Immature natural killer cell (primary cell): ENCODE measurements at regions not wholly inside any gene's neighbourhood (a gene's known extent, or its start where the extent isn't known, plus 50 kb on each side); places are given as distances from the start of the nearest gene placed in this dataset.
"Not testable (repeated sequence)": the region's sequence is repeated elsewhere in the genome, so short reads cannot be mapped to it uniquely, and the experiment has no call there.

Source experiments
- DNase-seq, 3 donors: peaks; one replicate each; pipeline ENCODE4 v3.0.0; 2022; ENCODE audit warnings: mixed read lengths in 1 of 3
- H3K27ac Mint-ChIP-seq, 6 donors: one replicate each; pipeline ENCODE4 v1.8.0; 2020; ENCODE audit warnings: mixed read lengths in 6 of 6, mild to moderate bottlenecking in 5 of 6, inconsistent platforms in 4 of 6, moderate library complexity in 3 of 6
- H3K27me3 Mint-ChIP-seq, 3 donors: one replicate each; pipeline ENCODE4 v1.8.0; 2020 to 2021; ENCODE audit warnings: low read depth in 3 of 3, mild to moderate bottlenecking in 3 of 3, mixed read lengths in 3 of 3, moderate library complexity in 3 of 3, inconsistent platforms in 1 of 3
- H3K36me3 Mint-ChIP-seq, 3 donors: one replicate each; pipeline ENCODE4 v1.8.0; 2020; ENCODE audit warnings: mixed read lengths in 3 of 3, inconsistent platforms in 2 of 3, mild to moderate bottlenecking in 2 of 3
- H3K4me1 Mint-ChIP-seq, 2 donors: one replicate each; pipeline ENCODE4 v1.8.0; 2020; ENCODE audit warnings: inconsistent platforms in 2 of 2, mild to moderate bottlenecking in 2 of 2, mixed read lengths in 2 of 2, moderate library complexity in 1 of 2
- H3K4me3 Mint-ChIP-seq, 5 donors: one replicate each; pipeline ENCODE4 v1.8.0; 2020; ENCODE audit warnings: mild to moderate bottlenecking in 5 of 5, mixed read lengths in 5 of 5, inconsistent platforms in 3 of 5, moderate library complexity in 3 of 5
- H3K9me3 Mint-ChIP-seq, 6 donors: one replicate each; pipeline ENCODE4 v1.8.0; 2020; ENCODE audit warnings: mild to moderate bottlenecking in 6 of 6, mixed read lengths in 6 of 6, inconsistent platforms in 4 of 6, moderate library complexity in 3 of 6

- no peak overlapping the region for H3K27ac Mint-ChIP-seq
- no peaks in the 10 kb centered on the region for H3K4me1 Mint-ChIP-seq
- peaks cover 0 to 1% (median 0%) of the 10 kb centered on the region in 3 donors for H3K27me3 Mint-ChIP-seq
- peaks cover 11 to 61% (median 32%) of the 10 kb centered on the region in 6 donors for H3K9me3 Mint-ChIP-seq
- H3K4me3 Mint-ChIP-seq, result no peak overlapping the region
- H3K36me3 Mint-ChIP-seq, result peaks cover 0 to 4% (median 0%) of the 10 kb centered on the region in 3 donors
- DNase-seq, result no peak
Measured at GRCh38 chr5:25107853-25108252, 463.1 kb upstream of the CDH10 start.

GRCh38 chr5:25099538-25099937, 454.8 kb upstream of the CDH10 start:
- no peak overlapping the region for H3K27ac Mint-ChIP-seq
- peaks cover 0 to 2% (median 1%) of the 10 kb centered on the region in 3 donors for H3K27me3 Mint-ChIP-seq
- H3K4me1 Mint-ChIP-seq, result no peaks in the 10 kb centered on the region
- peaks cover 4 to 62% (median 36%) of the 10 kb centered on the region in 6 donors for H3K9me3 Mint-ChIP-seq
- no peak overlapping the region for H3K4me3 Mint-ChIP-seq
- DNase-seq, result no peak
- peaks cover 0 to 4% (median 0%) of the 10 kb centered on the region in 3 donors for H3K36me3 Mint-ChIP-seq

GRCh38 chr5:25095261-25095660, 450.5 kb upstream of the CDH10 start:
- DNase-seq, result no peak
- H3K4me3 Mint-ChIP-seq, result no peak overlapping the region
- no peaks in the 10 kb centered on the region for H3K4me1 Mint-ChIP-seq
- H3K27me3 Mint-ChIP-seq, result peaks cover 0 to 3% (median 0%) of the 10 kb centered on the region in 3 donors
- no peaks in the 10 kb centered on the region for H3K36me3 Mint-ChIP-seq
- no peak overlapping the region for H3K27ac Mint-ChIP-seq
- H3K9me3 Mint-ChIP-seq, result peaks cover 4 to 49% (median 28%) of the 10 kb centered on the region in 6 donors

GRCh38 chr5:25094219-25094618, 449.4 kb upstream of the CDH10 start:
- Mint-ChIP-seq H3K9me3 (peaks cover 4 to 44% (median 27%) of the 10 kb centered on the region in 6 donors), H3K4me1 (no peaks in the 10 kb centered on the region), H3K27ac (no peak overlapping the region), H3K27me3 (peaks cover 0 to 3% (median 0%) of the 10 kb centered on the region in 3 donors), H3K4me3 (no peak overlapping the region), H3K36me3 (no peaks in the 10 kb centered on the region)
- no peak for DNase-seq

- H3K4me3 Mint-ChIP-seq, result no peak overlapping the region
- no peaks in the 10 kb centered on the region for H3K36me3 Mint-ChIP-seq
- H3K27ac Mint-ChIP-seq, result no peak overlapping the region
- H3K27me3 Mint-ChIP-seq, result peaks cover 0 to 3% (median 0%) of the 10 kb centered on the region in 3 donors
- H3K9me3 Mint-ChIP-seq, result peaks cover 4 to 32% (median 19%) of the 10 kb centered on the region in 6 donors
- no peaks in the 10 kb centered on the region for H3K4me1 Mint-ChIP-seq
- no peak for DNase-seq
Measured at GRCh38 chr5:25091921-25092320, 447.1 kb upstream of the CDH10 start.

- Mint-ChIP-seq H3K27ac (no peak overlapping the region), H3K4me1 (no peaks in the 10 kb centered on the region), H3K9me3 (peaks cover 4 to 24% (median 12%) of the 10 kb centered on the region in 6 donors), H3K4me3 (no peak overlapping the region), H3K36me3 (no peaks in the 10 kb centered on the region), H3K27me3 (peaks cover 0 to 3% (median 0%) of the 10 kb centered on the region in 3 donors)
- DNase-seq, result no peak
Measured at GRCh38 chr5:25090854-25091253, 446.1 kb upstream of the CDH10 start.

GRCh38 chr5:25090275-25090674, 445.5 kb upstream of the CDH10 start:
- Mint-ChIP-seq H3K27me3 (peaks cover 0 to 3% (median 0%) of the 10 kb centered on the region in 3 donors), H3K4me1 (no peaks in the 10 kb centered on the region)

DNA sequence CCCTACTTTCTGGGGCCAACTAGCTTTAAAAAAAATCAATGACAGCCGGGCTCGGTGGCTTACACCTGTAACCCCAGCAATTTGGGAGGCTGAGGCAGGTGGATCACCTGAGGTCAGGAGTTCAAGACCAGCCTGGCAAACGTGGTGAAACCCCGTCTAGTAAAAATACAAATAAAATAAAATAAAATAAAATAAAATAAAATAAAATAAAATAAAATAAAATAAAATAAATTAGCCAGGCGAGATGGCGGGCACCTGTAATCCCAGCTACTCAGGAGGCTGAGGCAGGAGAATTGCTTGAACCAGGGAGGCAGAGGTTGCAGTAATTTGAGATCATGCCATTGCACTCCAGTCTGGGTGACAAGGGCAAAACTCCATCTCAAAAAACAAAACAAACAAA, 443.9 kb upstream of the CDH10 start:
- not testable (repeated sequence) for H3K27me3 Mint-ChIP-seq

More at GRCh38 chr5:25090275-25090674, 445.5 kb upstream of the CDH10 start:
- Mint-ChIP-seq H3K27ac (no peak overlapping the region), H3K4me3 (no peak overlapping the region), H3K9me3 (peaks cover 8 to 30% (median 13%) of the 10 kb centered on the region in 6 donors), H3K36me3 (no peaks in the 10 kb centered on the region)
- DNase-seq, result no peak

GRCh38 chr5:25083261-25083660, 438.5 kb upstream of the CDH10 start:
- peaks cover 8 to 28% (median 12%) of the 10 kb centered on the region in 6 donors for H3K9me3 Mint-ChIP-seq
- not testable (repeated sequence) for H3K27me3 Mint-ChIP-seq, DNase-seq, H3K36me3 Mint-ChIP-seq, H3K4me1 Mint-ChIP-seq, H3K27ac Mint-ChIP-seq, H3K4me3 Mint-ChIP-seq

More for the DNA sequence above, 443.9 kb upstream of the CDH10 start:
- DNase-seq, H3K27ac Mint-ChIP-seq, H3K36me3 Mint-ChIP-seq, H3K4me3 Mint-ChIP-seq, H3K4me1 Mint-ChIP-seq: not testable (repeated sequence)
- peaks cover 13 to 38% (median 15%) of the 10 kb centered on the region in 6 donors for H3K9me3 Mint-ChIP-seq

GRCh38 chr5:25066239-25066638, 421.5 kb upstream of the CDH10 start:
- H3K27me3 Mint-ChIP-seq, result no peaks in the 10 kb centered on the region
- H3K27ac Mint-ChIP-seq, result no peak overlapping the region
- H3K36me3 Mint-ChIP-seq, result peaks cover 0 to 4% (median 0%) of the 10 kb centered on the region in 3 donors
- no peak overlapping the region for H3K4me3 Mint-ChIP-seq
- no peak for DNase-seq
- peaks cover 15 to 49% (median 32%) of the 10 kb centered on the region in 6 donors for H3K9me3 Mint-ChIP-seq
- H3K4me1 Mint-ChIP-seq, result no peaks in the 10 kb centered on the region

DNA sequence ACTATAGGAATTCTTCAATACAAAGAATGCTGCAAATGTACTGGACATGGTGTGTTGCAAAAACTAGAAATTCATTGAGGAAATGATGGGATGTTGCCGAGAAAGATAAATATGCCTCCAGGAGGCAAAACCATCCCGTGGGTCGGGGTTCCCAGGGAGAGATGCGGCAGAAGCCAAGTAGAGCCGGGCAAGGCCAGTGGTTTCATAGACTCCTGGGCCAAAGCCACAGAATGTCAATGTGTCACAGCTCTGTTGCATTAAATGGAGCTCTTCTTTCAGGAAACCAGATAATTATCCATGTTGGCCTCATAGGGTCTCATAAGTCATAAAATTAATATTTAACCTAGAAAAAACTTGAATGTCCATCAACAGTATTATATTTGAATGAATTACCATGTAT, 419.5 kb upstream of the CDH10 start:
- H3K4me3 Mint-ChIP-seq, result no peak overlapping the region
- DNase-seq, result no peak
- peaks cover 15 to 55% (median 36%) of the 10 kb centered on the region in 6 donors for H3K9me3 Mint-ChIP-seq
- H3K36me3 Mint-ChIP-seq, result peaks cover 0 to 4% (median 0%) of the 10 kb centered on the region in 3 donors
- no peak overlapping the region for H3K27ac Mint-ChIP-seq
- no peaks in the 10 kb centered on the region for H3K4me1 Mint-ChIP-seq
- no peaks in the 10 kb centered on the region for H3K27me3 Mint-ChIP-seq

DNA sequence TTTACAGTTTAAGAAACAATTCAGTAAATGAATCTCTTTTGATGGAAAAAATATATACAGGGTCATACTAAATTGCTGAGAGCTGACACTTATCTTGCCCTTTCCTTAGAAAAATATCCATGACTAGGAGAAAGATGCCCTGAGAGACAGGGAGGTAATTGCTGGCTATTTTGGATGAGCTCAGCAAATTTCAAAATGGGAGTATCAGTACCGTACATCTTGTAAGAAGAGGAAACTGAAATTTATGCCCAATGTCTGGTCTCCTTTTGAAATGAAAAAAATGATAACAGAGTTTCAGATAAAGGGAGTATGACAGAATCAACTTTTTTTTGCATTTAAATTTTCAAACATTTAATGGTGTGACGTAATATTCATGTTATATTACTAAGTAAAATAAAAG, 415.8 kb upstream of the CDH10 start:
- H3K4me1 Mint-ChIP-seq, result no peaks in the 10 kb centered on the region
- no peak overlapping the region for H3K27ac Mint-ChIP-seq
- DNase-seq, result no peak
- H3K27me3 Mint-ChIP-seq, result no peaks in the 10 kb centered on the region
- no peak overlapping the region for H3K4me3 Mint-ChIP-seq
- no peaks in the 10 kb centered on the region for H3K36me3 Mint-ChIP-seq
- H3K9me3 Mint-ChIP-seq, result peaks cover 6 to 44% (median 34%) of the 10 kb centered on the region in 6 donors

DNA sequence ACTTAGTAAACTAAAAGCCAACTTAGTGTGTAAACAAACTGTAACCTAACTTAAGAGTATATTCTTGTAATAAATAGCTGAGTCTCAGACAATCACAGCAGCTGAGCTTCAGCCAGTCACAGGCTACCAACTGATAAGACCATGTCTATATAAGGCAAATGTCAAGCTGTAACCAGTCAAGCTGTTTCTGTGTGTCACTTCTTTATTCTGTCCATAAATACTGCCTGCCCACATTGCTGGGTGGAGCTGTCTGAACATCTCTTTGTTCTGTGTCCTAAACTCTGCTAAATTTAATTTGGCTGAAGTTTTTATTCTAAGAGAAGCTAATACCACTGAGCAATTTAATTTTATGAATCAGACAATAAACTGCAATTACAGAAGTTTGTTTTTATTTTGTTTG, 412.1 kb upstream of the CDH10 start:
- Mint-ChIP-seq H3K4me1 (no peaks in the 10 kb centered on the region), H3K27ac (no peak overlapping the region), H3K27me3 (peaks cover 0 to 2% (median 0%) of the 10 kb centered on the region in 3 donors), H3K9me3 (peaks cover 8 to 43% (median 36%) of the 10 kb centered on the region in 6 donors), H3K4me3 (no peak overlapping the region), H3K36me3 (no peaks in the 10 kb centered on the region)
- no peak for DNase-seq

GRCh38 chr5:25033658-25034057, 388.9 kb upstream of the CDH10 start:
- Mint-ChIP-seq H3K36me3 (peaks cover 0 to 4% (median 3%) of the 10 kb centered on the region in 3 donors), H3K27ac (no peak overlapping the region), H3K9me3 (peaks cover 21 to 68% (median 44%) of the 10 kb centered on the region in 6 donors), H3K4me1 (no peaks in the 10 kb centered on the region), H3K4me3 (no peak overlapping the region), H3K27me3 (peaks cover 0 to 2% (median 1%) of the 10 kb centered on the region in 3 donors)
- DNase-seq, result no peak

- Mint-ChIP-seq H3K27ac (no peak overlapping the region), H3K4me1 (no peaks in the 10 kb centered on the region), H3K4me3 (no peak overlapping the region), H3K36me3 (no peaks in the 10 kb centered on the region), H3K9me3 (peaks cover 17 to 76% (median 61%) of the 10 kb centered on the region in 6 donors), H3K27me3 (peaks cover 0 to 2% (median 1%) of the 10 kb centered on the region in 3 donors)
- DNase-seq, result no peak
Measured at GRCh38 chr5:25029004-25029403, 384.2 kb upstream of the CDH10 start.
